IMR-90 (cell line): ENCODE measurements at regions not wholly inside any gene's neighbourhood (a gene's known extent, or its start where the extent isn't known, plus 50 kb on each side); places are given as distances from the start of the nearest gene placed in this dataset.
A peak's percentile ranks its signal among the peaks of the same experiment; 100 is the strongest.

Experiments
- ATAC-seq: fragments of 200-7000 bp; cut with Tn5 transposase; 2 replicates; pipeline ENCODE4 v1.9.1; 2020; ENCODE audit warnings: low read depth, mild to moderate bottlenecking, moderate library complexity
- BruUV-seq: library from RNA; stranded (reverse); fragments of 400-500 nt; replicated peaks from 2 replicates; lab custom pipeline; 2021; lab: Mats Ljungman, UMichigan
- CTCF ChIA-PET: fragments of 300-600 bp; formaldehyde crosslinking; extraction: SDS; loops from one replicate; lab custom pipeline; 2021; ENCODE audit warnings: antibody characterized with exemption; lab: Yijun Ruan, JAX
- POLR2A ChIA-PET: fragments of 300-600 bp; sonication (Branson Sonifier 250); formaldehyde crosslinking; loops from one replicate; lab custom pipeline; 2022; ENCODE audit warnings: antibody characterized with exemption; ENCODE audit not compliant: unreplicated experiment; lab: Charles Lee
- DNase-seq: peaks from one replicate; pipeline ENCODE4 v3.0.0; 2013
- H2AFZ ChIP-seq: replicated peaks from 2 replicates; pipeline ENCODE3; 2013; ENCODE audit warnings: low read length, mild to moderate bottlenecking; ENCODE audit not compliant: poor library complexity
- H2AK5ac ChIP-seq: 2 replicates; pipeline ENCODE4 v1.6.1; 2013; ENCODE audit warnings: low read depth, low read length, inconsistent platforms
- H2AK9ac ChIP-seq: replicated peaks from 2 replicates; pipeline ENCODE3; 2013; ENCODE audit warnings: mild to moderate bottlenecking, low read depth, low read length, moderate library complexity; ENCODE audit not compliant: poor library complexity
- H2BK120ac ChIP-seq: 2 replicates; pipeline ENCODE4 v1.6.1; 2013; ENCODE audit warnings: low read depth, low read length, inconsistent platforms
- H2BK15ac ChIP-seq: 3 replicates; pipeline ENCODE4 v1.6.1; 2013; ENCODE audit warnings: low read depth, low read length, inconsistent platforms
- H2BK20ac ChIP-seq: 2 replicates; pipeline ENCODE4 v1.6.1; 2013; ENCODE audit warnings: low read depth, mild to moderate bottlenecking, inconsistent platforms, low read length, moderate library complexity
- H2BK5ac ChIP-seq: 2 replicates; pipeline ENCODE4 v1.6.1; 2013; ENCODE audit warnings: mild to moderate bottlenecking, low read depth, low read length, inconsistent platforms; ENCODE audit not compliant: poor library complexity, severe bottlenecking
- H3K14ac ChIP-seq: replicated peaks from 2 replicates; pipeline ENCODE4 v1.6.1; 2013; ENCODE audit warnings: low read depth, low read length, inconsistent platforms
- H3K18ac ChIP-seq: 2 replicates; pipeline ENCODE4 v1.6.1; 2013; ENCODE audit warnings: low read depth, low read length, control low read depth
- H3K23ac ChIP-seq: 2 replicates; pipeline ENCODE4 v1.6.1; 2013; ENCODE audit warnings: low read depth, low read length, inconsistent platforms
- H3K27ac ChIP-seq: 2 replicates; pipeline ENCODE4 v1.5.1; 2013; ENCODE audit warnings: mild to moderate bottlenecking, control low read depth, low read length; ENCODE audit not compliant: insufficient read depth
- H3K27me3 ChIP-seq: 2 replicates; pipeline ENCODE4 v1.6.1; 2013; ENCODE audit warnings: low read length; ENCODE audit not compliant: control insufficient read depth, insufficient read depth
- H3K36me3 ChIP-seq: 2 replicates; pipeline ENCODE4 v1.6.1; 2013; ENCODE audit warnings: low read length, mixed read lengths; ENCODE audit not compliant: control insufficient read depth, insufficient read depth
- H3K4ac ChIP-seq: 2 replicates; pipeline ENCODE4 v1.6.1; 2013; ENCODE audit warnings: low read depth, low read length, inconsistent platforms
- H3K4me1 ChIP-seq: 2 replicates; pipeline ENCODE4 v1.6.1; 2013; ENCODE audit warnings: low read length, mixed read lengths; ENCODE audit not compliant: control insufficient read depth, insufficient read depth
- H3K4me2 ChIP-seq: 2 replicates; pipeline ENCODE4 v1.6.1; 2013; ENCODE audit warnings: low read depth, mild to moderate bottlenecking, control low read depth, low read length, moderate library complexity
- H3K4me3 ChIP-seq: 2 replicates; pipeline ENCODE4 v1.5.1; 2013; ENCODE audit warnings: low read depth, mild to moderate bottlenecking, control low read depth, low read length, moderate library complexity; ENCODE audit not compliant: insufficient read depth
- H3K56ac ChIP-seq: 2 replicates; pipeline ENCODE4 v1.6.1; 2013; ENCODE audit warnings: low read length, inconsistent platforms; ENCODE audit not compliant: insufficient read depth; ENCODE audit errors: extremely low read depth
- H3K79me1 ChIP-seq, 2 experiments: 2 replicates each; pipeline ENCODE4 v1.6.1; 2013; ENCODE audit warnings: low read length in 2 of 2, inconsistent platforms in 1 of 2, low read depth in 1 of 2
- H3K9ac ChIP-seq: 2 replicates; pipeline ENCODE4 v1.6.1; 2013; ENCODE audit warnings: low read depth, low read length, control low read depth
- H3K9me1 ChIP-seq: 2 replicates; pipeline ENCODE4 v1.6.1; 2013; ENCODE audit warnings: low read length, inconsistent platforms; ENCODE audit not compliant: insufficient read depth
- H3K9me3 ChIP-seq: 2 replicates; pipeline ENCODE4 v1.6.1; 2013; ENCODE audit warnings: low read length; ENCODE audit not compliant: control insufficient read depth, insufficient read depth
- H4K20me1 ChIP-seq: 2 replicates; pipeline ENCODE4 v1.6.1; 2013; ENCODE audit warnings: low read length, inconsistent platforms; ENCODE audit not compliant: insufficient read depth
- H4K5ac ChIP-seq: 2 replicates; pipeline ENCODE4 v1.6.1; 2013; ENCODE audit warnings: mild to moderate bottlenecking, low read depth, low read length, control low read depth
- H4K8ac ChIP-seq, 2 experiments: 2 replicates each; pipeline ENCODE4 v1.6.1; 2013; ENCODE audit warnings: low read depth in 2 of 2, low read length in 2 of 2, control low read depth in 1 of 2, inconsistent platforms in 1 of 2
- H4K91ac ChIP-seq: 2 replicates; pipeline ENCODE4 v1.6.1; 2013; ENCODE audit warnings: low read depth, low read length, inconsistent platforms; ENCODE audit not compliant: insufficient read depth
- BHLHE40 ChIP-seq: fragments of 150-350 bp; IDR thresholded peaks from 2 replicates; pipeline ENCODE4 v1.6.1; 2016; ENCODE audit warnings: mild to moderate bottlenecking, low read depth, low read length
- MAFK ChIP-seq: IDR thresholded peaks from 2 replicates; pipeline ENCODE4 v1.6.1; 2012; ENCODE audit warnings: low read depth, low read length, improper control_type of control experiment
- RAD21 ChIP-seq: IDR thresholded peaks from 2 replicates; pipeline ENCODE4 v1.6.1; 2012; ENCODE audit warnings: low read length, improper control_type of control experiment
- WGBS, 2 experiments: methylation state at CpG; one replicate each; pipeline versions ENCODE4 v1.1.5 to v1.1.7; 2013; ENCODE audit warnings: missing lambda C conversion rate in 2 of 2; ENCODE audit not compliant: insufficient read length in 1 of 2; ENCODE audit errors: extremely low coverage in 2 of 2; 5-methylcytosine and 5-hydroxymethylcytosine counted together
- dilution Hi-C: fragments of 300-500 bp; cut with HindIII; formaldehyde crosslinking; loops from one replicate; pipeline ENCODE4 v1.14.3; 2018; ENCODE audit warnings: low sequenced_read_pairs; ENCODE audit not compliant: unreplicated experiment
- in situ Hi-C: fragments of 300-500 bp; cut with MboI; formaldehyde crosslinking; loops from 3 replicates; pipeline ENCODE4 v1.14.3; 2019; ENCODE audit warnings: low sequenced_read_pairs, inconsistent platforms, mixed read lengths
- intact Hi-C: fragments of 100-400 bp; cut with micrococcal nuclease; formaldehyde crosslinking; loops from 2 replicates; pipeline ENCODE4 v1.10.0; 2022

- WGBS, 2 experiments: no CpG with 5 or more reads among the region's 1 CpG
- BruUV-seq: no TSS peak
- intact Hi-C loops: no loop called here
- H3K79me1 ChIP-seq: no peaks in the 10 kb centered on the region
- no peaks in the 10 kb centered on the region for H3K27me3 ChIP-seq
- peaks cover 2% of the 10 kb centered on the region; the same call in 1 of the 2 replicates for H3K9me3 ChIP-seq
- DNase-seq: no peak
- H3K4ac ChIP-seq: no peak overlapping the region
- H4K20me1 ChIP-seq: no peaks in the 10 kb centered on the region
- no peak for TF ChIP-seq RAD21
- TF ChIP-seq MAFK: peak; percentile 99
- TF ChIP-seq BHLHE40: no peak
- no peaks in the 10 kb centered on the region for H3K9me1 ChIP-seq
- H3K18ac ChIP-seq: no peak overlapping the region
- H2AFZ ChIP-seq: no peak overlapping the region
- H2BK20ac ChIP-seq: no peak overlapping the region
- H4K8ac ChIP-seq: no peak overlapping the region
- in situ Hi-C loops: no loop called here
- H2BK5ac ChIP-seq: no peak overlapping the region
- no peak overlapping the region for H2BK15ac ChIP-seq
- no peak overlapping the region for H3K23ac ChIP-seq
- H3K4me1 ChIP-seq: no peaks in the 10 kb centered on the region
- no peak overlapping the region for H3K27ac ChIP-seq
- H2BK120ac ChIP-seq: no peak overlapping the region
- H4K91ac ChIP-seq: no peak overlapping the region
- H2AK9ac ChIP-seq: no peak overlapping the region
- no peak overlapping the region for H3K56ac ChIP-seq
- ChIA-PET POLR2A (no interaction called here), CTCF (no interaction called here)
- H3K36me3 ChIP-seq: no peaks in the 10 kb centered on the region
- no peak overlapping the region for H3K4me2 ChIP-seq
- H3K14ac ChIP-seq: no peak overlapping the region
- dilution Hi-C loops: no loop called here
- H3K9ac ChIP-seq: no peak overlapping the region
- H4K5ac ChIP-seq: no peak overlapping the region
- H2AK5ac ChIP-seq: no peak overlapping the region
- ATAC-seq: no peak
- H3K4me3 ChIP-seq: no peak overlapping the region
Measured at GRCh38 chr2:51232027-51232426, 200.1 kb upstream of the NRXN1 start.
